CD14-positive monocyte (primary cell): ENCODE measurements at regions not wholly inside any gene's neighbourhood (a gene's known extent, or its start where the extent isn't known, plus 50 kb on each side); places are given as distances from the start of the nearest gene placed in this dataset.

Experiments
- DNase-seq, 3 donors: peaks; one replicate each; pipeline ENCODE4 v3.0.0-alpha.2; 2011 to 2022
- H2AFZ ChIP-seq: 2 replicates; pipeline ENCODE4 v1.6.0; 2012; ENCODE audit warnings: mild to moderate bottlenecking, low read depth, low read length, inconsistent platforms; ENCODE audit not compliant: insufficient read depth, poor library complexity, severe bottlenecking
- H3K27ac ChIP-seq, 2 donors: 1 replicate in 1 of 2; 2 replicates in 1 of 2; pipeline ENCODE4 v1.5.1; 2012 to 2013; ENCODE audit warnings: low read length in 2 of 2, control low read depth in 1 of 2, inconsistent platforms in 1 of 2, low read depth in 1 of 2, mild to moderate bottlenecking in 1 of 2
- H3K27me3 ChIP-seq, 2 donors: one replicate each; pipeline versions ENCODE4 v1.6.0 to v1.6.1; 2011 to 2013; ENCODE audit warnings: low read length in 2 of 2; ENCODE audit not compliant: control insufficient read depth in 2 of 2, insufficient read depth in 2 of 2
- H3K36me3 ChIP-seq, 2 donors: replicated peaks in 1 of 2; 1 replicate in 1 of 2; 2 replicates in 1 of 2; pipeline versions ENCODE4 v1.5.1 to v1.6.1; 2012 to 2013; ENCODE audit warnings: low read length in 2 of 2, control low read depth in 1 of 2, inconsistent platforms in 1 of 2, mild to moderate bottlenecking in 1 of 2; ENCODE audit not compliant: insufficient read depth in 2 of 2, control insufficient read depth in 1 of 2
- H3K4me1 ChIP-seq, 2 donors: 1 replicate in 1 of 2; 2 replicates in 1 of 2; pipeline versions ENCODE4 v1.5.1 to v1.6.1; 2012 to 2013; ENCODE audit warnings: low read length in 2 of 2, control low read depth in 1 of 2, inconsistent platforms in 1 of 2, mild to moderate bottlenecking in 1 of 2, moderate library complexity in 1 of 2; ENCODE audit not compliant: insufficient read depth in 2 of 2, control insufficient read depth in 1 of 2
- H3K4me2 ChIP-seq: replicated peaks from 2 replicates; pipeline ENCODE3; 2012; ENCODE audit warnings: low read length, moderate library complexity, mild to moderate bottlenecking; ENCODE audit not compliant: poor library complexity, severe bottlenecking; ENCODE audit errors: extremely low read depth
- H3K4me3 ChIP-seq, 3 experiments: fragments of 200-600 bp in 1 of 3; sonication (generic) in 1 of 3; replicated peaks in 1 of 3; 1 replicate in 2 of 3; 2 replicates in 1 of 3; pipeline ENCODE4 v1.5.1; 2011 to 2013; ENCODE audit warnings: low read length in 3 of 3, mild to moderate bottlenecking in 3 of 3, control low read depth in 2 of 3, low read depth in 2 of 3, inconsistent platforms in 1 of 3, moderate library complexity in 1 of 3
- H3K79me2 ChIP-seq: 2 replicates; pipeline ENCODE4 v1.6.0; 2012; ENCODE audit warnings: mild to moderate bottlenecking, control low read depth, inconsistent platforms, low read length, moderate library complexity; ENCODE audit not compliant: insufficient read depth
- H3K9ac ChIP-seq: 2 replicates; pipeline ENCODE4 v1.6.0; 2017; ENCODE audit warnings: low read length, mild to moderate bottlenecking; ENCODE audit not compliant: insufficient read depth, poor library complexity, severe bottlenecking
- H3K9me3 ChIP-seq, 2 donors: replicated peaks in 1 of 2; 1 replicate in 1 of 2; 2 replicates in 1 of 2; pipeline versions ENCODE4 v1.5.1 to v1.6.1; 2012 to 2013; ENCODE audit warnings: low read length in 2 of 2, control low read depth in 1 of 2; ENCODE audit not compliant: control insufficient read depth in 1 of 2, insufficient read depth in 1 of 2
- H4K20me1 ChIP-seq: 2 replicates; pipeline ENCODE4 v1.6.0; 2012; ENCODE audit warnings: mild to moderate bottlenecking, low read length, control low read depth, moderate library complexity; ENCODE audit not compliant: insufficient read depth
- H3K27ac Mint-ChIP-seq, 7 donors: one replicate each; pipeline ENCODE4 v1.8.0; 2020; ENCODE audit warnings: mild to moderate bottlenecking in 7 of 7, mixed read lengths in 7 of 7, moderate library complexity in 6 of 7, inconsistent platforms in 2 of 7
- H3K27me3 Mint-ChIP-seq, 3 donors: one replicate each; pipeline ENCODE4 v1.8.0; 2021 to 2022; ENCODE audit warnings: low read depth in 3 of 3, mild to moderate bottlenecking in 3 of 3, mixed read lengths in 3 of 3, moderate library complexity in 3 of 3, inconsistent platforms in 1 of 3
- H3K36me3 Mint-ChIP-seq, 2 donors: one replicate each; pipeline ENCODE4 v1.8.0; 2020; ENCODE audit warnings: mixed read lengths in 2 of 2, inconsistent platforms in 1 of 2, mild to moderate bottlenecking in 1 of 2
- H3K4me1 Mint-ChIP-seq: one replicate; pipeline ENCODE4 v1.8.0; 2020; ENCODE audit warnings: mild to moderate bottlenecking, mixed read lengths
- H3K4me3 Mint-ChIP-seq, 2 donors: one replicate each; pipeline ENCODE4 v1.8.0; 2020; ENCODE audit warnings: mild to moderate bottlenecking in 2 of 2, mixed read lengths in 2 of 2, moderate library complexity in 1 of 2
- H3K9me3 Mint-ChIP-seq, 7 donors: one replicate each; pipeline ENCODE4 v1.8.0; 2020 to 2022; ENCODE audit warnings: mixed read lengths in 7 of 7, mild to moderate bottlenecking in 6 of 7, moderate library complexity in 6 of 7, inconsistent platforms in 2 of 7
- CTCF ChIP-seq: fragments of 200-600 bp; IDR thresholded peaks from one replicate; pipeline ENCODE4 v1.8.0; 2022; ENCODE audit warnings: antibody characterized with exemption, mild to moderate bottlenecking
- WGBS: methylation state at CpG from one replicate; pipeline ENCODE4 v1.1.5; 2013; ENCODE audit warnings: missing lambda C conversion rate; ENCODE audit not compliant: insufficient coverage; 5-methylcytosine and 5-hydroxymethylcytosine counted together
- intact Hi-C, 2 donors: fragments of 100-400 bp; cut with micrococcal nuclease; formaldehyde crosslinking; loops; one replicate each; pipeline versions ENCODE4 v1.15.0 to v1.15.1; 2023

GRCh38 chr7:67413670-67414069, 417.0 kb downstream of the TYW1 start:
- Histone ChIP-seq H3K27me3 (no peaks in the 10 kb centered on the region), H3K9me3 (peaks cover 17 to 32% of the 10 kb centered on the region in 2 donors), H3K4me3 (no peak overlapping the region), H3K4me1 (no peaks in the 10 kb centered on the region), H3K4me2 (no peak overlapping the region), H2AFZ (no peak overlapping the region), H3K79me2 (no peaks in the 10 kb centered on the region), H3K9ac (no peak overlapping the region), H3K36me3 (no peaks in the 10 kb centered on the region), H3K27ac (no peak overlapping the region), H4K20me1 (no peaks in the 10 kb centered on the region)
- peaks cover 10 to 36% (median 22%) of the 10 kb centered on the region in 7 donors for H3K9me3 Mint-ChIP-seq
- no peaks in the 10 kb centered on the region for H3K36me3 Mint-ChIP-seq
- no peak overlapping the region for H3K4me3 Mint-ChIP-seq
- H3K27ac Mint-ChIP-seq: no peak overlapping the region
- no peaks in the 10 kb centered on the region for H3K4me1 Mint-ChIP-seq
- TF ChIP-seq CTCF: no peak
- DNase-seq: no peak
- intact Hi-C loops: no loop called here
- H3K27me3 Mint-ChIP-seq: peaks cover 0 to 3% (median 2%) of the 10 kb centered on the region in 3 donors
- no CpG with 5 or more reads among the region's 3 CpGs for WGBS

- Histone ChIP-seq H3K27ac (no peak overlapping the region), H3K9me3 (peaks cover 21 to 32% of the 10 kb centered on the region in 2 donors), H3K79me2 (no peaks in the 10 kb centered on the region), H3K9ac (no peak overlapping the region), H3K4me2 (no peak overlapping the region), H3K4me3 (no peak overlapping the region), H3K27me3 (no peaks in the 10 kb centered on the region), H3K36me3 (no peaks in the 10 kb centered on the region), H4K20me1 (no peaks in the 10 kb centered on the region), H2AFZ (no peak overlapping the region), H3K4me1 (no peaks in the 10 kb centered on the region)
- no peak overlapping the region for H3K27ac Mint-ChIP-seq
- WGBS: 92% methylated on average over 5 of the region's 6 CpGs
- H3K36me3 Mint-ChIP-seq: no peaks in the 10 kb centered on the region
- DNase-seq: no peak
- H3K4me1 Mint-ChIP-seq: no peaks in the 10 kb centered on the region
- peaks cover 0 to 2% (median 2%) of the 10 kb centered on the region in 3 donors for H3K27me3 Mint-ChIP-seq
- intact Hi-C loops: no loop called here
- TF ChIP-seq CTCF: no peak
- peaks cover 12 to 33% (median 20%) of the 10 kb centered on the region in 7 donors for H3K9me3 Mint-ChIP-seq
- H3K4me3 Mint-ChIP-seq: no peak overlapping the region
These were observed 418.2 kb downstream of the TYW1 start for GRCh38 chr7:67414858-67415257.
